Neural cell (in vitro differentiated cells): ENCODE measurements at regions not wholly inside any gene's neighbourhood (a gene's known extent, or its start where the extent isn't known, plus 50 kb on each side); places are given as distances from the start of the nearest gene placed in this dataset.

Experiments used
- H2AFZ ChIP-seq: fragments of 200-600, 300-800 bp; sonication (generic), shearing (Covaris generic); 2 replicates; pipeline ENCODE4 v1.6.0; 2014; ENCODE audit warnings: low read depth, mild to moderate bottlenecking, antibody characterized with exemption, low read length, moderate library complexity
- H3F3A ChIP-seq: fragments of 200-600 bp; shearing (Covaris generic); 2 replicates; pipeline ENCODE4 v1.6.1; 2016; ENCODE audit warnings: mild to moderate bottlenecking, moderate library complexity, mixed read lengths, antibody characterized with exemption, low read length; ENCODE audit not compliant: insufficient read depth, poor library complexity, severe bottlenecking
- H3K27ac ChIP-seq: fragments of 200-600, 300-800 bp; sonication (generic), shearing (Covaris generic); 2 replicates; pipeline ENCODE4 v1.5.1; 2014; ENCODE audit warnings: mild to moderate bottlenecking, low read length, moderate library complexity
- H3K27me3 ChIP-seq: fragments of 300-800, 200-600 bp; sonication (generic), shearing (Covaris generic); 2 replicates; pipeline ENCODE4 v1.6.0; 2014; ENCODE audit warnings: mild to moderate bottlenecking, low read depth, low read length, moderate library complexity; ENCODE audit not compliant: insufficient read depth
- H3K36me3 ChIP-seq: fragments of 300-800, 200-600 bp; sonication (generic), shearing (Covaris generic); 2 replicates; pipeline ENCODE4 v1.5.1; 2014; ENCODE audit warnings: mild to moderate bottlenecking, antibody characterized with exemption, low read length, moderate library complexity; ENCODE audit not compliant: insufficient read depth
- H3K4me2 ChIP-seq: fragments of 300-800, 200-600 bp; sonication (generic), shearing (Covaris generic); 2 replicates; pipeline ENCODE4 v1.6.0; 2014; ENCODE audit warnings: mild to moderate bottlenecking, low read length
- H3K4me3 ChIP-seq: fragments of 300-800, 200-600 bp; sonication (generic), shearing (Covaris generic); 2 replicates; pipeline ENCODE4 v1.5.1; 2014; ENCODE audit warnings: mild to moderate bottlenecking, low read length, moderate library complexity
- H3K79me2 ChIP-seq: fragments of 200-600 bp; shearing (Covaris generic); replicated peaks from 2 replicates; pipeline ENCODE4 v1.6.0; 2014; ENCODE audit warnings: mild to moderate bottlenecking, low read length, moderate library complexity; ENCODE audit not compliant: insufficient read depth
- H3K9ac ChIP-seq: fragments of 300-800, 200-600 bp; sonication (generic), shearing (Covaris generic); 2 replicates; pipeline ENCODE4 v1.6.1; 2016; ENCODE audit warnings: mild to moderate bottlenecking, low read length, mixed read lengths
- H3K9me2 ChIP-seq: fragments of 200-600 bp; shearing (Covaris generic); 2 replicates; pipeline ENCODE4 v1.6.1; 2016; ENCODE audit warnings: mild to moderate bottlenecking, low read length, mixed read lengths; ENCODE audit not compliant: insufficient read depth
- H3K9me3 ChIP-seq: fragments of 200-600, 300-800 bp; sonication (generic), shearing (Covaris generic); 2 replicates; pipeline ENCODE4 v1.6.1; 2016; ENCODE audit warnings: mild to moderate bottlenecking, mixed run types, low read length, moderate library complexity, mixed read lengths
- H4K20me1 ChIP-seq: fragments of 200-600 bp; shearing (Covaris generic); 2 replicates; pipeline ENCODE4 v1.6.1; 2016; ENCODE audit warnings: mild to moderate bottlenecking, mixed run types; ENCODE audit not compliant: insufficient read depth
- CTCF ChIP-seq: fragments of 450-650 bp; IDR thresholded peaks from 2 replicates; pipeline ENCODE4 v1.5.1; 2014; ENCODE audit warnings: antibody characterized with exemption, mild to moderate bottlenecking, moderate library complexity; ENCODE audit not compliant: poor library complexity, severe bottlenecking
- EP300 ChIP-seq: fragments of 450-650 bp; conservative IDR thresholded peaks from 2 replicates; pipeline ENCODE4 v1.6.1; 2014; ENCODE audit warnings: antibody characterized with exemption, mild to moderate bottlenecking, moderate library complexity; ENCODE audit not compliant: poor library complexity, severe bottlenecking
- EZH2 ChIP-seq: fragments of 200-600, 300-800 bp; shearing (Covaris generic), sonication (generic); IDR thresholded peaks from 2 replicates; pipeline ENCODE4 v1.6.1; 2014; ENCODE audit warnings: antibody characterized with exemption, low read length, borderline replicate concordance, mild to moderate bottlenecking; ENCODE audit not compliant: insufficient read depth, poor library complexity, severe bottlenecking
- MXI1 ChIP-seq: fragments of 450-650 bp; conservative IDR thresholded peaks from 2 replicates; pipeline ENCODE4 v1.6.1; 2014; ENCODE audit warnings: antibody characterized with exemption, mild to moderate bottlenecking; ENCODE audit not compliant: poor library complexity, severe bottlenecking
- POLR2AphosphoS5 ChIP-seq: IDR thresholded peaks from 2 replicates; pipeline ENCODE4 v1.6.1; 2012
- RAD21 ChIP-seq: fragments of 450-650 bp; conservative IDR thresholded peaks from 2 replicates; pipeline ENCODE4 v1.6.1; 2014; ENCODE audit warnings: antibody characterized with exemption, mild to moderate bottlenecking, moderate library complexity
- REST ChIP-seq: IDR thresholded peaks from 2 replicates; pipeline ENCODE4 v1.6.1; 2012; ENCODE audit warnings: borderline replicate concordance
- SMC3 ChIP-seq: fragments of 450-650 bp; conservative IDR thresholded peaks from 2 replicates; pipeline ENCODE4 v1.6.1; 2014; ENCODE audit warnings: antibody characterized with exemption, mild to moderate bottlenecking, moderate library complexity; ENCODE audit not compliant: poor library complexity
- TAF1 ChIP-seq: IDR thresholded peaks from 2 replicates; pipeline ENCODE4 v1.6.1; 2012; ENCODE audit warnings: low read depth

GRCh38 chr5:114729986-114730385 is 368.1 kb downstream of the KCNN2 start:
- Histone ChIP-seq H4K20me1 (no peaks in the 10 kb centered on the region), H3K27ac (no peak overlapping the region), H3K9ac (no peak overlapping the region), H3F3A (no peaks in the 10 kb centered on the region), H3K79me2 (no peaks in the 10 kb centered on the region), H2AFZ (no peak overlapping the region), H3K4me2 (no peak overlapping the region), H3K27me3 (no peaks in the 10 kb centered on the region), H3K36me3 (no peaks in the 10 kb centered on the region), H3K9me2 (no peaks in the 10 kb centered on the region), H3K9me3 (no peaks in the 10 kb centered on the region), H3K4me3 (no peak overlapping the region)
- TF ChIP-seq SMC3 (no peak), RAD21 (no peak), MXI1 (no peak), CTCF (no peak), EZH2 (no peak)

GRCh38 chr5:114727358-114727757 is 365.5 kb downstream of the KCNN2 start:
- Histone ChIP-seq H2AFZ (no peak overlapping the region), H3K36me3 (no peaks in the 10 kb centered on the region), H3K79me2 (no peaks in the 10 kb centered on the region), H4K20me1 (no peaks in the 10 kb centered on the region), H3K9me2 (no peaks in the 10 kb centered on the region), H3K27ac (no peak overlapping the region), H3K4me2 (no peak overlapping the region), H3K4me3 (no peak overlapping the region), H3F3A (no peaks in the 10 kb centered on the region), H3K9ac (no peak overlapping the region), H3K9me3 (no peaks in the 10 kb centered on the region), H3K27me3 (no peaks in the 10 kb centered on the region)
- TF ChIP-seq EZH2 (no peak), POLR2AphosphoS5 (peak; percentile 26)

- Histone ChIP-seq H3K9ac (no peak overlapping the region), H3K79me2 (no peaks in the 10 kb centered on the region), H2AFZ (no peak overlapping the region), H3K27ac (no peak overlapping the region), H3K9me2 (no peaks in the 10 kb centered on the region), H4K20me1 (no peaks in the 10 kb centered on the region), H3K27me3 (no peaks in the 10 kb centered on the region), H3F3A (no peaks in the 10 kb centered on the region), H3K4me3 (no peak overlapping the region), H3K9me3 (no peaks in the 10 kb centered on the region), H3K4me2 (no peak overlapping the region), H3K36me3 (no peaks in the 10 kb centered on the region)
- TF ChIP-seq SMC3 (no peak), CTCF (no peak), TAF1 (no peak), EZH2 (no peak), EP300 (no peak), REST (no peak), POLR2AphosphoS5 (no peak), RAD21 (no peak), MXI1 (no peak)
Observed at GRCh38 chr5:114726131-114726530, 364.3 kb downstream of the KCNN2 start.
